Astrocyte (in vitro differentiated cells and primary cell): ENCODE measurements at regions not wholly inside any gene's neighbourhood (a gene's known extent, or its start where the extent isn't known, plus 50 kb on each side); places are given as distances from the start of the nearest gene placed in this dataset.

Experiments used
- DNase-seq: peaks from one replicate; pipeline ENCODE4 v3.0.0-alpha.2; 2010; ENCODE audit warnings: low read depth
- FAIRE-seq: peaks from 2 replicates; lab custom pipeline; 2011; peaks lifted over from hg19 to GRCh38; lab: Jason Lieb, UNC
- H2AFZ ChIP-seq: 2 replicates; pipeline ENCODE4 v1.6.0; 2012; ENCODE audit warnings: low read depth, low read length, inconsistent platforms
- H3K27ac ChIP-seq: 2 replicates; pipeline ENCODE4 v1.5.1; 2011; ENCODE audit warnings: low read depth, low read length, inconsistent platforms
- H3K27me3 ChIP-seq: 2 replicates; pipeline ENCODE4 v1.6.0; 2011; ENCODE audit warnings: low read length, inconsistent platforms; ENCODE audit not compliant: insufficient read depth
- H3K36me3 ChIP-seq: 2 replicates; pipeline ENCODE4 v1.5.1; 2011; ENCODE audit warnings: low read length, inconsistent platforms; ENCODE audit not compliant: insufficient read depth
- H3K4me1 ChIP-seq: 2 replicates; pipeline ENCODE4 v1.5.1; 2011; ENCODE audit warnings: low read length, inconsistent platforms; ENCODE audit not compliant: insufficient read depth
- H3K4me2 ChIP-seq: 2 replicates; pipeline ENCODE4 v1.6.0; 2012; ENCODE audit warnings: low read length, inconsistent platforms
- H3K4me3 ChIP-seq: 2 replicates; pipeline ENCODE4 v1.5.1; 2011; ENCODE audit warnings: low read depth, mild to moderate bottlenecking, low read length, inconsistent platforms; ENCODE audit not compliant: insufficient read depth
- H3K79me2 ChIP-seq: 2 replicates; pipeline ENCODE4 v1.6.0; 2012; ENCODE audit warnings: mild to moderate bottlenecking, low read length, inconsistent platforms; ENCODE audit not compliant: insufficient read depth
- H3K9ac ChIP-seq: 2 replicates; pipeline ENCODE4 v1.6.0; 2012; ENCODE audit warnings: mild to moderate bottlenecking, low read length, inconsistent platforms
- H3K9me3 ChIP-seq: 2 replicates; pipeline ENCODE4 v1.5.1; 2012; ENCODE audit warnings: low read depth, mild to moderate bottlenecking, low read length, inconsistent platforms; ENCODE audit not compliant: insufficient read depth
- H4K20me1 ChIP-seq: 2 replicates; pipeline ENCODE4 v1.6.0; 2012; ENCODE audit warnings: low read length, inconsistent platforms; ENCODE audit not compliant: insufficient read depth
- H3K27ac Mint-ChIP-seq: one replicate; pipeline ENCODE4 v1.8.0; 2021; ENCODE audit warnings: mild to moderate bottlenecking, mixed read lengths; ENCODE audit not compliant: unreplicated experiment
- H3K27me3 Mint-ChIP-seq: one replicate; pipeline ENCODE4 v1.8.0; 2021; ENCODE audit warnings: low read depth, mixed read lengths; ENCODE audit not compliant: unreplicated experiment
- H3K36me3 Mint-ChIP-seq: one replicate; pipeline ENCODE4 v1.8.0; 2021; ENCODE audit warnings: low read depth, mixed read lengths; ENCODE audit not compliant: unreplicated experiment
- H3K4me1 Mint-ChIP-seq: one replicate; pipeline ENCODE4 v1.8.0; 2021; ENCODE audit warnings: low read depth, mixed read lengths; ENCODE audit not compliant: unreplicated experiment
- H3K4me3 Mint-ChIP-seq: one replicate; pipeline ENCODE4 v1.8.0; 2021; ENCODE audit warnings: mild to moderate bottlenecking, moderate library complexity, mixed read lengths; ENCODE audit not compliant: unreplicated experiment
- H3K9me3 Mint-ChIP-seq: one replicate; pipeline ENCODE4 v1.8.0; 2021; ENCODE audit warnings: mild to moderate bottlenecking, mixed read lengths; ENCODE audit not compliant: unreplicated experiment
- CTCF ChIP-seq: IDR thresholded peaks from 2 replicates; pipeline ENCODE4 v1.5.1; 2011; ENCODE audit warnings: low read depth, mild to moderate bottlenecking, inconsistent platforms, low read length, moderate library complexity; ENCODE audit not compliant: insufficient read depth
- EZH2 ChIP-seq: IDR thresholded peaks from 2 replicates; pipeline ENCODE4 v1.6.1; 2012; ENCODE audit warnings: mild to moderate bottlenecking, low read length, inconsistent platforms; ENCODE audit not compliant: insufficient read depth

- Histone ChIP-seq H3K27me3 (no peaks in the 10 kb centered on the region), H3K4me3 (no peak overlapping the region), H2AFZ (no peak overlapping the region), H3K9ac (no peak overlapping the region), H3K79me2 (no peaks in the 10 kb centered on the region), H3K36me3 (no peaks in the 10 kb centered on the region), H3K27ac (no peak overlapping the region), H3K9me3 (peaks cover 3% of the 10 kb centered on the region), H4K20me1 (no peaks in the 10 kb centered on the region), H3K4me2 (no peak overlapping the region), H3K4me1 (no peaks in the 10 kb centered on the region)
- Mint-ChIP-seq H3K27ac (no peak overlapping the region), H3K27me3 (no peaks in the 10 kb centered on the region), H3K4me1 (no peaks in the 10 kb centered on the region), H3K4me3 (no peak overlapping the region), H3K36me3 (no peaks in the 10 kb centered on the region), H3K9me3 (peaks cover 4% of the 10 kb centered on the region)
- TF ChIP-seq CTCF (no peak), EZH2 (no peak)
- FAIRE-seq (no peak), DNase-seq (no peak)
Measured at GRCh38 chr6:85892346-85892745, 249.7 kb upstream of the SYNCRIP start.

- DNase-seq, result no peak
- Histone ChIP-seq H3K27me3 (no peaks in the 10 kb centered on the region), H3K36me3 (no peaks in the 10 kb centered on the region), H3K27ac (no peak overlapping the region), H2AFZ (no peak overlapping the region), H3K9me3 (no peaks in the 10 kb centered on the region), H3K4me1 (no peaks in the 10 kb centered on the region), H3K4me3 (no peak overlapping the region), H3K4me2 (no peak overlapping the region), H4K20me1 (no peaks in the 10 kb centered on the region), H3K79me2 (no peaks in the 10 kb centered on the region), H3K9ac (no peak overlapping the region)
- no peaks in the 10 kb centered on the region for H3K27me3 Mint-ChIP-seq
- H3K4me3 Mint-ChIP-seq, result no peak overlapping the region
- no peaks in the 10 kb centered on the region for H3K4me1 Mint-ChIP-seq
- H3K9me3 Mint-ChIP-seq, result no peaks in the 10 kb centered on the region
- no peak for FAIRE-seq
- H3K27ac Mint-ChIP-seq, result no peak overlapping the region
- no peaks in the 10 kb centered on the region for H3K36me3 Mint-ChIP-seq
- no peak for TF ChIP-seq EZH2
- TF ChIP-seq CTCF, result no peak
Measured at GRCh38 chr6:85887461-85887860, 244.8 kb upstream of the SYNCRIP start.

GRCh38 chr6:85868685-85869084, 226.0 kb upstream of the SYNCRIP start:
- no peaks in the 10 kb centered on the region for H3K36me3 Mint-ChIP-seq
- Histone ChIP-seq H3K27ac (no peak overlapping the region), H3K4me1 (peaks cover 6% of the 10 kb centered on the region), H3K4me2 (no peak overlapping the region), H3K9ac (no peak overlapping the region), H3K79me2 (no peaks in the 10 kb centered on the region), H3K27me3 (no peaks in the 10 kb centered on the region), H3K4me3 (no peak overlapping the region), H3K9me3 (no peaks in the 10 kb centered on the region), H4K20me1 (no peaks in the 10 kb centered on the region), H3K36me3 (no peaks in the 10 kb centered on the region), H2AFZ (no peak overlapping the region)
- no peak for TF ChIP-seq CTCF
- no peak for TF ChIP-seq EZH2
- no peaks in the 10 kb centered on the region for H3K27me3 Mint-ChIP-seq
- H3K27ac Mint-ChIP-seq, result no peak overlapping the region
- no peak overlapping the region for H3K4me3 Mint-ChIP-seq
- DNase-seq, result no peak
- H3K4me1 Mint-ChIP-seq, result no peaks in the 10 kb centered on the region
- no peak for FAIRE-seq
- H3K9me3 Mint-ChIP-seq, result no peaks in the 10 kb centered on the region
